Epidermal melanocyte (primary cell): ENCODE measurements at regions not wholly inside any gene's neighbourhood (a gene's known extent, or its start where the extent isn't known, plus 50 kb on each side); places are given as distances from the start of the nearest gene placed in this dataset.
"Not testable (repeated sequence)": the region's sequence is repeated elsewhere in the genome, so short reads cannot be mapped to it uniquely, and the experiment has no call there.

Experiments used
- DNase-seq: peaks from one replicate; pipeline ENCODE4 v3.0.0; 2011; ENCODE audit warnings: low spot score; ENCODE audit not compliant: insufficient read length

DNA sequence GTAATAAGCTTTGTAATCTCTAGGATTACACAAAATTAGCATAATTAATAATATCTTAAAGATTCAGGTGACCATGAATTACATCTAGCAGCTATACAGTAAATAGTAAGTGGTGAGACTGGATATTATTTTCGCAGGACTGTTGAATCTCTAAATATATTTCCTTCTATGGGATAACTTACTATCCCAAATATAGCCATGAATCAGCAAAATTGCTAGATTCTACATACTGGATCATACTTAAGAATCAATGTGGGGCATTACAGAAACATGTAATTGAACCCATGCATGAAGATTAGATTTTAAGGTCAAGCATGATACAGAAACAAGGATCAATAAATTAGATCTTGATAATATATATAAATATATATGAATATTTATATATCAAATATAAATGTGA, 1203.4 kb downstream of the BRINP3 start:
- no peak for DNase-seq

DNA sequence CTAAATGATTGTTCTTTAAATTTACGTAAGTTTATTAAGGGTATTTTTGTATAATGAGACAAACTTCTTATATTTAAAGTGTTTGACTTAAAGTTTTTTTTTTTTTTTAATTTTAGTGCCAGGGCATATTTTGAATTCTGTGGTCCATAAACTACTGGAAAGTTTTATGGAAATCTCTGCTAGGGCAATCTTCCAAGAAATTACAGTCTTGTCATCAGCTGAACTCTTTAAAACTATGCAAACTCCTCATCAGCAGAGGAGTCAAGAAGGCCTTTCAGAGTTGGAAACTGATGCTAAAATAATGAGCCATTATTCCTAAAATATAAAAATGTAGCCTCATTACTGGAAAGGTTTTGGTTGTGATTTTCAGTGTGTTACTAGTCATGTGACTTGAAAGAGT, 1201.9 kb downstream of the BRINP3 start:
- no peak for DNase-seq

DNA sequence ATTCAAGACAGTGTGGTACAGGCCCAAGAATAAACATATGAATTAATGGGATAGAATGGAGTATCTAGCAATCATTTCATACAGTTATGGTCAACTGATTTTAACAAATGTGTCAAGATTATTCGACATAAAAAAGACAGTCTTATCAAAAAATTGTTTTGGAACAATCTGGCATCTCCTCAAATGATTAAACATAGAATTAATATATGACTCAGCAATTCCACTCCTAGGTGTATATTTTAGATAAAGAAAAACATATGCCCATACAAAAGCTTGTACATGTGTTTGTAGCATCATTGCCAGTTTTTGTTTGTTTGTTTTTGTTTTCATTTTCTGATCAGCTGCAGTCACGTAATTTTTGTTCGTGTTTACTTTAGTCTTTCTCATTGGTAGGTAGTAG, 1188.3 kb downstream of the BRINP3 start:
- no peak for DNase-seq

DNA sequence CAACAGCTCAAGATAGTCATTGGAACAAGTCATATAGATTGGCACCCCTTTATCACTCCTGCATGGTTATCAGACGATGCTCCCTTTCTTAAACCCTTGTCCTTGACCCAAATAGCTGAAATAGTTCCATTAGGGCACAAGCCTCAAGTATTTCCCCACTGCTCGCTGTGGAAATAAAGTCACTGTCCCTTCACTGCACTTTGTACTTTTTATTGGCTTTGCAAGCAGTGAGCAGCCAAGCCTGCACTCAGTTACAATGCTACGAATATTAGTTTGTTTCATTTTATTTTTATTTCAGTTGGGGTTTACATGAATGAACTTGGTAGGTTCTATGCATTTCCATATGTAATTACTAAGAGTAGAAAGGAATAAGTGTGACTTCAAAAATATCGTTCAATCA, 1176.4 kb downstream of the BRINP3 start:
- DNase-seq: no peak

DNA sequence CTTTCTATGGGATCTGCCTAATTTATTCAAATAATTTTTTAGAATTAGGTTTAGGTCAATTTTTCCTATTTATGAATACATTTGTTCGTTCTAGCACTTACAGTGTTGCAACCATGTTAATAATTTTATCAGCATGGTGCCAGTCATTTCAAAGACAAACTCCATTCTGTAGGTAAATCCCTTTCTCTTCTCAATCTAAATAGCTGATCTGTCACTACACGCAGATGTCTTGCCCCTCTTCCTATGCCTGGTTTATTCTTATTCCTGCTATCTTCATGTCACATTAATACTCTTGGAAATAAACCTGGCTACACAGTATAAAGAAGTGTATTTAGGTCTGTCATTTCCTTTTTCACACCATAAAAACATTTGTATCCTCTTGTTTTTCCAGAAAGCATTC, 1172.4 kb downstream of the BRINP3 start:
- no peak for DNase-seq

DNA sequence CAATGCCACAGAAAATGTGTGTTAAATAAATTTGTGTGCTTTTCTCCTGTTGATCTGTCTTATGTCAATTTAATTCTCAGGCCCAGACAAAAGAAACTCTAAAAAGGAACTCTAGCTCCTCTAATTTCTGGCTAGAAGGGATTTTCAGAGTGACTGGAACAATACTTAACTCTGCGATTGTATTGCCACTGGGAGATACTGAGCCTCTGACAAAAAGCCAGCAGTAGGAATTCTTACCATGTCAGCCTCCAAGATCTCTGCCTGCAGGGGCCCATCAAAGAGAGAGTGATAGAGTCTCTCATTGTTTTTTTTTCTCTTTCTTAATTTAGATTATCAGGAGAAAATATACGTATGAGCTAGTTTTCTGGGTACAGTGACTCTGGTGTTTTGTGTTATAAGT, 1165.7 kb downstream of the BRINP3 start:
- no peak for DNase-seq

DNA sequence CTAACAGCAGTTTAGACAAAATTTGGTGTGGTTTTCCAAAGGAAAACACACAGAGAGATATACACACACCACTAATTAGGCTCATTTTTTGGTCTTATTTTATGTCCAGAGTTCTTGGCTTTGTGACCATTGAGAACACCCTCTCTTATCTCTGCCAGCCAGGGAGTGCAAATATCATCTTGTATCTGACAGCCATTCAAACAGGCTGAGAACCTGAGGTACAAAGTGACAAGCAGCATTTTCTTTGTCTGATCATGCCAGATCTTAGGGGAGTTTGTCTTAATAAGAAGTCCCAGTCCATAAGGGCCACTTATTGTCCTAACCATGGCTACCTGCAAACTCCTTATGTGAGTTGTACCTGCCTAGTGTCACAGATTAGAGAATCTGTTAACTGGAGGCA, 1165.2 kb downstream of the BRINP3 start:
- DNase-seq: no peak

DNA sequence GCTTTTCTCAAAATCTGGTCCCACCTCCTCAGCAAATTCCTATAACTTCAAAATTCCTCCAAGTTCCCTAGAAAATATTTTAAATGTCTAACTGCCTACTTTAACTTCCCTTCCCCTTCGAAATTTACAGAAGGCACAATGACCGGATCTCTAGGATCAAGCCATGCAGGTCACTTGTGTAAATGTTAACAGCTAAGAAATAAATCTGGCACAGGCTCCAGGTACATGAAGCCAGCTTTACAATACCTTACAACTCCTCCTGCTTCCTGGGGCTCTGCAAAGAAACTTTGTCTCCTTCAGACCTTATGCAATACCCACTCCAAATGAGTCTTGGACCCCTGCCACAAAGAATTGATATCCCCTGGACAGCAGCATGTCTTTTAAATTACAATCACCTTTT, 1164.2 kb downstream of the BRINP3 start:
- no peak for DNase-seq

DNA sequence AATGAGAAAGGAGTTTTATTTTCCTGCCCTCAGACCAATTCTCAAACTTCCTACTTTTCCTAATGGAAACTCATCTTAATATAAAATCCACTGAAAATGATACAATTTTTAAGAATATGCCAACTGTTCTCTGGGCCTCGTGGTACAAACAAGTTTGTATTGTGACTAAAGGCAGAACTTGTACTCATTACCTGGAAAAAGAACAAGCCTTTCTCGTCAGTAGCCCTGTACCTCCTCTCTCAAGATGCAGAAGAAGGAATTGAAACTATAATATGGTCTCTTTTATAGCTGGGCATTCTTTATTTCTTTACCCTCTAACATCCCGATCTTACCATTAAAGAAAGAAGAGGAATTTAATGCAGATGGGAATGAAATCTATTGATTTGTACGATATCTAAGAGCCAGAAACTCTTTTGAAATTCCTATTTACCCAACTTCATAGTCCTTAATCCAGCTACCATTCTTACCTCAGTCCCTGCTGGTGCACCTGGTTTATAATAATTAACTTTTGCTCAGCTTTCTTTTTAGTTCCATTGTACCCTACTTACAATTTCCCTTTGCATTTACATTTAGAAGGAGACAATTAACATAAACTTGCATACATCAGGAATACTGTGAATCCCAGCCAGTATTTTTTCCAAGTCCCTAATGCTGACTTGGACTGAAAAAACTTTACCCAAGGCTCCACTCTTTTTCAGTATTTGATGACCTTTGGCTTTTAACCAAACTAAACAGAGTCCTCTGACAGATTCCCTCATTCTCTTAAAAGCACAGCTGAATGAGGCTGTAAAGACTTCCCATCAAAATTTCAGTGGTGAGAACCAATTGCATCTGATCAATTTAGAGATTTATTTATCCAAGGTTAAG, 1162.4 kb downstream of the BRINP3 start:
- DNase-seq: no peak

DNA sequence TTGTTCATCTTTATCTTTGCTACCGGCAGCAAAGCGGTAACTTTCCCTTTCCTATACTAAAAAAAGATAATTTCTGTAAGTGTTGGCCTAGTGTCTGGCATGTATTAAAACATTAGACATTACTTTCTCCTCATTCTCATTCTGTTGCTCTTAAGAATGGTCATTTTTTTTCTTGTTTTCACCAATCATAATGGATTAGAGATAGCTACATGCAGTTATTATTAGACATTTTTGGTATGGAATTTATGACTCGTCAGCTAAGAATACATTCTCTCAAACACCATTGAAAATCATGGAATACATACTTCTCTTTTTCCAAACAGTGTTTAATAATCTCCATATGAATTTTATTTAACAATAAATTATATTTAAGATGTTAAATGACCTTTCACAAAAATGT, 1154.6 kb downstream of the BRINP3 start:
- DNase-seq: no peak

DNA sequence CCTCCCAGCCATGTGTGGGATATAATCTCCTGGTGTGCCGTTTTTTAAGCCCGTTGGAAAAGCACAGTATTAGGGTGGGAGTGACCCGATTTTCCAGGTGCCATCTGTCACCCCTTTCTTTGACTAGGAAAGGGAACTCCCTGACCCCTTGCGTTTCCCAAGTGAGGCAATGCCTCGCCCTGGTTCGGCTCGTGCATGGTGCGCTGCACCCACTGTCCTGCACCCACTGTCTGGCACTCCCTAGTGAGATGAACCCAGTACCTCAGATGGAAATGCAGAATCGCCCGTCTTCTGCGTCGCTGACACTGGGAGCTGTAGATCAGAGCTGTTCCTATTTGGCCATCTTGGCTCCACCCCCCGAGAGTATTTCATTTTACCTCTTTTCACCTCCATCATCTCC, 1146.6 kb downstream of the BRINP3 start:
- DNase-seq: not testable (repeated sequence)

DNA sequence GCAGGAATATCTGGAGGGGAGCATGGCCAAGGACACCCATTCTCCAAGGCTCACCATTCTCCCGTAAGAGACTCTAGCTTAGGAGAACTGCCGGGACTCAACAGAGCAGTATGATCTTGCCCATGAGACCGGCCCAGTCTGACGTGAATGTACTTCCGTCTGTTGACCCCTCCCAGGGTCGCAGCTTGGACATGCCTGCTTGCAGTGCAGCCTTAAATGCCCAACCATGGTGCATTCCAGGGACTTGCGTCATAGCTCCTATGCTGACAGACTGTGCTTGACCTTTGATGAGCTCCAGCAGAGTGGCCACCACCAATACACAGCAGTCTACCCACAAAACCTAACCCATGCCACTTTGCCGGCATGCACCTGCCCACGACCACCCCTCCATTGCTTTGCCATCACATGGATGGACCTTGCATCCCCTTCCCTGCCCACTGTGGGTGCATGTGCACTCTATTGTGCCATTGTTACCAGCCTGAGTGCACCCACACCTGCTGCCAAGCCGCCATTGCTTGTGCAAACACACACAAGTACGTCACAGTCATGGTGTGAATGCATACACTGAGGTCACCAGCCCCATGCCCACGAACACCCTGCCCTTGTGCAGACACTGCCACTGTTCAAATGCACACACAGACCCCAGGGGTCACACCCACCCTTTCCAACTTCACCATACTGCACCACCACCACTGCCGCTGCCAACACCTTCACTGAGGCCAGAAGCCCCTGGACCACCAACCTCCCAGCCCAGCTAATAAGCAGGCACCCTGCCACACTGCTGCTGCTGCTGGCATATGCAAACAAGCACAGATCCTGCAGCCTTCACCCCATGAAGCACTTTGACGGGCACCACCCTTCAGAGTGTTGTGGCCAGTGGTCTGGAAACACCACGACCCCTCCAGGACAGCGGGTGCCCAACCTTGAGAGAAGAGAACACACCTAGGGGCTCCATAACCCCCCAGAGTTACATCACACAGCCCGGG, 1141.3 kb downstream of the BRINP3 start:
- no peak for DNase-seq

DNA sequence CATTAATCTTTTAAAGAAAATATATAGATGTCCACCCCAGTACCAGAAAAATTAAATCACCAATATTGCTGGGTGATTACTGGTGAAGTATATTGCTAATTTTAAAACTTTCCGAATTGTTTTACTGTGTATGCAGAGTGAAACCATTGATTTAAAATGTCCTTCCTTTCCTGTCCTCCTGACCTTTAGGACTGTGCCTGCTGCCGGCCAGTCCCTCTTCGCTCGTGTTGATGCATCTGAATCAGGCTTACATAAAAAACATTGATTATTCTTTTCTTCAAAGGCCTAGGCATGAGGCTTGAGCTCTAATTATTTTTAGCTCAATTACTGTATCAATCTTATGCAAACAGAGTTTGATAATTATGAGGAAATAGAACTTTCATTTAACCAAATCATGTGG, 1128.1 kb downstream of the BRINP3 start:
- no peak for DNase-seq

DNA sequence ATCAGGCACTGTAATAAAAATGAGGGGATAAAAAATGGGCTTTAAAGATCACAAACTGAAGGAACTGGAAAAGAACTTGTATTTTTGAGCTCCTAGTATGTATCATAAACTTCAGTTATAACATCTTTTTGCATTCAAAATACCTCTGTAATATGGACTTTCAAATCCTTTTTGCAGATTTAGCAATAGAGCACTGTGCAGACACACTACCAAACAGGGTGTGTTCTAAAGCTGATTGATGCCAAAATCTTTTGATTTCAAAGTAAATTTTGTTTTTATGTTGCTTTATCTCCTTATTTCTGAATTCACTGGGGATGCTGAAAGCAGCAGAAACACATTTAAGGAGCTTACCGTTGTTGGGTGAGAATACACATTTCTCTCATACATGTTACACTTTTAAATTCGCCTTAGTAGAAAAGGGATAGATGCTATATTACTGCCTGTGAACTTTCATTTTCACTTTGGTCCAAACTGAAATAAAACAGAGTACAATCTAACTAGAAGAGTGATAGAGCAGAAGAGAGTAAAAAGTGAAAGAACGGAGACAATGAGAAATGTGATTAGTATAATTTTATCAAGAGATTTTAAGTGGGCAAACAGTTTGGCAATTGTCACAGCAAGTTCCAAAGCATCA, 1126.6 kb downstream of the BRINP3 start:
- no peak for DNase-seq

DNA sequence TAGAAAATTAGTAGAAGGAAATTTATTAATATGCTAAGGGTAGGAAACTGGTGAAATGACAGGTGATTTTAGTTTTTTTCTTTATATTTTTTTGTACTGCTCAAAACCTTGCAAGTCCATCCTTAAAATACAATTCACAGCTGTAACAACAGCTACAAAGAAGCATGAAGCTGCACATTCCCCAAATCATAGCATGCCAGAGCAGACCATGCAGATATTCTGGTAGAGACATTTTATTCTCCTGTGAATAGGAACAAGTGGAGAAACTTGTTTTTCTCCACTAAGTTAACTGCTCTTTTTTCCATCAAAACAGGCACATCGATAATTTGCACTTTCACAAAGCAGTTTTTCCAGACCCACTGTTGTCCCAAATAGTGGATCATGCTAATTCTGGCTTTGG, 1125.7 kb downstream of the BRINP3 start:
- DNase-seq: no peak

DNA sequence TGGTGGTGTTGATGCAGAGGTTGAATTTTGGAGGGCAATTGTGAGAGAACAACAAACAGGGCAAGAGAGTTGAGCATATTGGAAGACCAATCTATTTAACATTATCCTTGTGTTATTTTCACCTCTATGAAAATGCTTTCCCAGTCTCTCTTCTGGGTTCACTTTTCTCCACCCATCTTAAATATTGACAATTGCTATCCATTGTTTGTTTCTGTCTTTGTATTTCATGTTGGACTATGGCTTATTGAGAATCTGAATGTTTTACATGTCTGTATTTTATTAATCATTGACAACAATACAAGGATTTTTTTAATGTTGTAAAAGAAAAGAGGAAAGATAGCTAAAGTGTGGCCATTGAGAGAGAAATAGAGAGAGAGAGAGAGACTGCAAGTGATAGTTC, 1121.5 kb downstream of the BRINP3 start:
- no peak for DNase-seq

DNA sequence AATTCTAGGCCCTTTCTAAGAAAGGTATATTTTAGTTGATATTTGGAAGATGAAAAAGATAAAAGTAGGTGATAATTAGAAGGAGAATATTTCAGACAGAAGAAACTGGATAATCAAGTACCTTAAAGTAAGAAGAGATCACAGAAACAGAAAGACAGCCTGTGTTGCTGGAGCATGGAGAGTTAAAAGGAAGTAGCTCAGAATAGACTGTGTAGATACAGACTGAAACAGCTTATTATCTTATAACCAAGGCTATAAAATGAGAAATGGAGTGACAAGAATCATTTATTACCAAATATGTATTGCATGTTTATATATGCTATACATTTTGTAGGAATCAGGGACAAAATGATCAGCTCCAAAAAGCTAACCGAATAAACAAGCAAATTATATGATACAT, 1120.3 kb downstream of the BRINP3 start:
- DNase-seq: no peak

DNA sequence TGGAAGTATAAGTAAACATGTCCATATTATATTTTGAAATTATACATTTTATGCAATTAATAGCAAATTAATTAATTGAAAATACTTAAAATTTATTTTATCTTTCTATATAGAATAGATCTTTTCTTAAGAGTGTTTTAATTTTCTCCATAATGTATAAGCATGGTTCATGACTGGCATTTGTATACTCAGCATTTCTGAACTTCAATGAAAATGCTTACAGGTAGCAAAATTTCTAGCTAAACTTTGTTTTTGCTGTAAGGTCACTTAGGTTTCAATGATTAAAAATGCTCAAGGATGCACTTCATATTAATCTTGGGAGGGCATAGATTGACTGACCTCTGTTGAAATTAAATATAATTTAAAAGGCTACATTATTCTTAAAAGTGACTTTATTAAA, 1108.1 kb downstream of the BRINP3 start:
- no peak for DNase-seq

DNA sequence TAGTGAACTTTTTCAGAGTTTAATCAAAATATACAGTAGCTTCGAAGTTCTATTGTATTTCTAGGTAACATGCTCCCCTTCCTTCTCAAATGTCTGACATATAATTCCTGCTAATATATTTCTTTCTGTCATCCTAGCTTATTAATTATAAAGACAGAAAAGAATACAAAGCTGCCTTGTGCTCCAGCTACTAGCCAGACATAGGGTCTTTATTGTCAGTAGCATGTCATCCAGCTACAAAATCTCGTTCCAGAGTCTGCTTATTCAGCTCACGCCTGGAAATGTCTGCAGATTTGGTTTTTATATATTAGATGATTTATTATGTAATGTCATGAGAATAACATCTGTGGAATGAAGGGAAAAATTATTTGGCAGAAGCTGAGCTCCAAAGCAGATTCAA, 1102.8 kb downstream of the BRINP3 start:
- no peak for DNase-seq

DNA sequence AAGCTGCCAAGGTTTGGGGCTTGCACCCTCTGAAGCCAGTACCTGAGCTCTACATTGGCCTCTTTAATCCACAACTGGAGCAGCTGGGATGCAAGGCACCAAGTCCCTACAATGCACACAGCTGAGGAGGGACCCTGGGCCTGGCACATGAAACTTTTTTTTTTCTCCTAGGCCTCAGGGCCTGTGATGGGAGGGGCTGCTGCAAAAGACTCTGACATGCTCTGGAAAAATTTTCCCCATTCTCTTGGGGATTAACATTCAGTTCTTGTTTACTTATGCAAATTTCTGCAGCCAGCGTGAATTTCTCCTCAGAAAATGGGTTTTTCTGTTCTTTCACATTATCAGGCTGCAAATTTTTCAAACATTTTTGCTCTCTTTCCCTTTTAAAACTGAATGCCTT, 1072.2 kb downstream of the BRINP3 start:
- DNase-seq: no peak

DNA sequence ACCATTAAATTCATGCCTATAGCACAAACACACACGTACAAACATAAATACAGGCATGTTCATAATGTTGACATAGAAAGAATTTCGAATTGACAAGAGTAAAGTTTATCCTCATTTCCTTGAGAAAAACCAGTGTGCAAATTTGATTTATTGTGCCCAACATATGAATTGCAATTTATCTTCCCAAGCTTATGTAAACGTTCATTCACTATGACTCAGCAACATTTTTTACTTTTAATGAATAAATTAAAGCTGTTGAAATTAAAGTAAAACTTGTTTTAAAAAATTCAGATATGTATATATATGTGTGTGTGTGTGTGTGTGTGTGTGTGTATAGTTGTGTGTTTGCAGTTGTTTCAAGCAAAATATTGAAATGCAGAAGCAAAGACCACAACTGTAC, 1067.9 kb downstream of the BRINP3 start:
- no peak for DNase-seq

DNA sequence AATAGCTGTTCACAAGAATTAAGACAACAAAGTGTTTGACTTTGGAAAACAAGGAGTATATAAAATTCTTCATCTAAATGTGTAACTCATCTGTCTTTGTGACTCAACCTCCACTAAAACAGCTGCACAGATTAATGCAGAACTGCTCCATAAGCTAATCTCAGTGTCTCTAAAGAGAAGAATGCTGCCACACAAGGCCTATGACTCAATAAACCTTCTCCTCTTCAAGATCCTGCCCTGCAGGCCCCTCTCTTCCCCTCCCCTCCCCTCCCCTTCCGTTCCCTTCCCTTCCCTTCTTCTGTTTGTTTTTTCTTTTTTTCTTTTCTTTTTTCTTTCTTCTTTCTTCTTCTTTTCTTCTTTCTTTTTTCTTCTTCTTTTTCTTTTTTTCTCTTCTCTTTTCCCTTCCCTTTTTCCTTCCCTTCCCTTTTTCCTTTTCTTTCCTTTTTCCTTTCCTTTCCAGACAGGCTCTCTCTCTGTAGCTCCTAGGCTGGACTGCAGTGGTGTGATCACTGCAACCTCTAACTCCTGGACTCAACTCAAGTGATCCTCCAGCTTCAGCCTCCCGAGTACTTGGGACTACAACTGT, 1052.8 kb downstream of the BRINP3 start:
- DNase-seq: no peak
